ENCODE measurements at regions not wholly inside any gene's neighbourhood (a gene's known extent, or its start where the extent isn't known, plus 50 kb on each side); places are given as distances from the start of the nearest gene placed in this dataset.

- DNase-seq (ENCODE audit: extremely low read depth in 1 of 2, low read depth in 1 of 2), result no peak
These were observed 342.9 kb downstream of the MYCN start for GRCh38 chr2:16283071-16283850.

GRCh38 chr2:16282511-16282910, 342.2 kb downstream of the MYCN start:
- no peak for DNase-seq (ENCODE audit: extremely low read depth in 1 of 2, low read depth in 1 of 2)

- no peak for DNase-seq (ENCODE audit: extremely low read depth in 1 of 2, low read depth in 1 of 2)
These were observed 341.3 kb downstream of the MYCN start for GRCh38 chr2:16281451-16282335.

GRCh38 chr2:16280081-16280480, 339.7 kb downstream of the MYCN start:
- DNase-seq (ENCODE audit: extremely low read depth in 1 of 2, low read depth in 1 of 2), result no peak

- no peak for DNase-seq (ENCODE audit: extremely low read depth in 1 of 2, low read depth in 1 of 2)
These were observed 339.3 kb downstream of the MYCN start for GRCh38 chr2:16279641-16280040.

GRCh38 chr2:16279201-16279570, 338.8 kb downstream of the MYCN start:
- DNase-seq (ENCODE audit: extremely low read depth in 1 of 2, low read depth in 1 of 2), result no peak

GRCh38 chr2:16278421-16279200, 338.3 kb downstream of the MYCN start:
- no peak for DNase-seq (ENCODE audit: extremely low read depth in 1 of 2, low read depth in 1 of 2)

GRCh38 chr2:16277117-16277516, 336.8 kb downstream of the MYCN start:
- no peak for DNase-seq (ENCODE audit: extremely low read depth in 1 of 2, low read depth in 1 of 2)

- no peak for DNase-seq (ENCODE audit: extremely low read depth in 1 of 2, low read depth in 1 of 2)
These were observed 335.3 kb downstream of the MYCN start for GRCh38 chr2:16275661-16276060.

GRCh38 chr2:16275131-16275530, 334.8 kb downstream of the MYCN start:
- DNase-seq (ENCODE audit: extremely low read depth in 1 of 2, low read depth in 1 of 2), result no peak

GRCh38 chr2:16273111-16273510, 332.8 kb downstream of the MYCN start:
- no peak for DNase-seq (ENCODE audit: extremely low read depth in 1 of 2, low read depth in 1 of 2)

- DNase-seq (ENCODE audit: extremely low read depth in 1 of 2, low read depth in 1 of 2), result no peak
These were observed 331.9 kb downstream of the MYCN start for GRCh38 chr2:16272038-16272788.

GRCh38 chr2:16271231-16271896, 331.0 kb downstream of the MYCN start:
- no peak for DNase-seq (ENCODE audit: extremely low read depth in 1 of 2, low read depth in 1 of 2)

GRCh38 chr2:16270441-16270840, 330.1 kb downstream of the MYCN start:
- DNase-seq (ENCODE audit: extremely low read depth in 1 of 2, low read depth in 1 of 2), result no peak

GRCh38 chr2:16268301-16269000, 328.1 kb downstream of the MYCN start:
- DNase-seq (ENCODE audit: extremely low read depth in 1 of 2, low read depth in 1 of 2), result no peak

GRCh38 chr2:16266571-16266970, 326.2 kb downstream of the MYCN start:
- DNase-seq (ENCODE audit: extremely low read depth in 1 of 2, low read depth in 1 of 2), result no peak

- no peak for DNase-seq (ENCODE audit: extremely low read depth in 1 of 2, low read depth in 1 of 2)
These were observed 324.7 kb downstream of the MYCN start for GRCh38 chr2:16264931-16265540.

- no peak for DNase-seq (ENCODE audit: extremely low read depth in 1 of 2, low read depth in 1 of 2)
These were observed 324.1 kb downstream of the MYCN start for GRCh38 chr2:16264491-16264890.

Measured in stimulated activated CD8-positive, alpha-beta memory T cell treated with anti-CD3 and anti-CD28 coated beads, Interleukin-7, amount 100 ng/mL, for 48 hours (primary cell).